Neutrophil (primary cell): ENCODE measurements at regions not wholly inside any gene's neighbourhood (a gene's known extent, or its start where the extent isn't known, plus 50 kb on each side); places are given as distances from the start of the nearest gene placed in this dataset.

Experiments used
- H3K27ac ChIP-seq: fragments of 200-600 bp; sonication (generic); 2 replicates; pipeline ENCODE4 v1.5.1; 2016; ENCODE audit warnings: mild to moderate bottlenecking, moderate library complexity
- H3K27me3 ChIP-seq: fragments of 200-600 bp; sonication (generic); 2 replicates; pipeline ENCODE4 v1.6.0; 2016; ENCODE audit warnings: mild to moderate bottlenecking
- H3K36me3 ChIP-seq: fragments of 200-600 bp; sonication (generic); 2 replicates; pipeline ENCODE4 v1.5.1; 2017
- H3K4me1 ChIP-seq, 2 experiments: fragments of 200-600 bp in 1 of 2; sonication (generic) in 1 of 2; 1 replicate in 1 of 2; 2 replicates in 1 of 2; pipeline versions ENCODE4 v1.5.1 to v1.6.1; 2013 to 2016; ENCODE audit warnings: low read depth in 1 of 2, low read length in 1 of 2, mild to moderate bottlenecking in 1 of 2, moderate library complexity in 1 of 2; ENCODE audit not compliant: control insufficient read depth in 1 of 2, insufficient read depth in 1 of 2
- H3K4me3 ChIP-seq, 2 experiments: fragments of 200-600 bp in 1 of 2; sonication (generic) in 1 of 2; 1 replicate in 1 of 2; 2 replicates in 1 of 2; pipeline ENCODE4 v1.5.1; 2013 to 2016; ENCODE audit warnings: low read depth in 1 of 2, low read length in 1 of 2, mild to moderate bottlenecking in 1 of 2, moderate library complexity in 1 of 2
- H3K9me3 ChIP-seq: fragments of 200-600 bp; sonication (generic); 2 replicates; pipeline ENCODE4 v1.5.1; 2016
- CTCF ChIP-seq: fragments of 200-600 bp; sonication (generic); IDR thresholded peaks from 2 replicates; pipeline ENCODE4 v1.5.1; 2016; ENCODE audit warnings: antibody characterized with exemption

GRCh38 chr3:195001961-195002861, 268.7 kb downstream of the XXYLT1 start:
- Histone ChIP-seq H3K4me3 (no peak overlapping the region), H3K27me3 (no peaks in the 10 kb centered on the region)
- TF ChIP-seq CTCF, result no peak

GRCh38 chr3:195003006-195003892, 267.7 kb downstream of the XXYLT1 start:
- no peaks in the 10 kb centered on the region for H3K27me3 ChIP-seq

More at GRCh38 chr3:195001961-195002861, 268.7 kb downstream of the XXYLT1 start:
- peaks cover 39% of the 10 kb centered on the region in 2 experiments for H3K4me1 ChIP-seq
- H3K36me3 ChIP-seq, result no peaks in the 10 kb centered on the region
- H3K27ac ChIP-seq, result peak overlapping the region; percentile 53
- no peaks in the 10 kb centered on the region for H3K9me3 ChIP-seq

GRCh38 chr3:195003893-195004289, 267.1 kb downstream of the XXYLT1 start:
- H3K27me3 ChIP-seq, result no peaks in the 10 kb centered on the region

More at GRCh38 chr3:195003006-195003892, 267.7 kb downstream of the XXYLT1 start:
- Histone ChIP-seq H3K4me3 (no peak overlapping the region), H3K4me1 (peaks cover 39 to 41% of the 10 kb centered on the region in 2 experiments), H3K36me3 (no peaks in the 10 kb centered on the region), H3K27ac (peak overlapping the region; percentile 53), H3K9me3 (no peaks in the 10 kb centered on the region)
- no peak for TF ChIP-seq CTCF

GRCh38 chr3:195004512-195005250, 266.3 kb downstream of the XXYLT1 start:
- Histone ChIP-seq H3K27me3 (no peaks in the 10 kb centered on the region), H3K4me3 (no peak overlapping the region), H3K9me3 (no peaks in the 10 kb centered on the region), H3K27ac (no peak overlapping the region), H3K36me3 (no peaks in the 10 kb centered on the region), H3K4me1 (peaks cover 32 to 38% of the 10 kb centered on the region in 2 experiments)
- TF ChIP-seq CTCF, result no peak

More at GRCh38 chr3:195003893-195004289, 267.1 kb downstream of the XXYLT1 start:
- no peaks in the 10 kb centered on the region for H3K36me3 ChIP-seq
- H3K9me3 ChIP-seq, result no peaks in the 10 kb centered on the region
- H3K4me3 ChIP-seq, result no peak overlapping the region
- H3K4me1 ChIP-seq, result peaks cover 38 to 39% of the 10 kb centered on the region in 2 experiments
- no peak for TF ChIP-seq CTCF
- peak overlapping the region; percentile 53 for H3K27ac ChIP-seq

GRCh38 chr3:195005251-195005620, 265.7 kb downstream of the XXYLT1 start:
- H3K9me3 ChIP-seq, result no peaks in the 10 kb centered on the region
- no peak for TF ChIP-seq CTCF
- peaks cover 27 to 35% of the 10 kb centered on the region in 2 experiments for H3K4me1 ChIP-seq
- no peaks in the 10 kb centered on the region for H3K36me3 ChIP-seq
- H3K27me3 ChIP-seq, result no peaks in the 10 kb centered on the region
- no peak overlapping the region for H3K4me3 ChIP-seq
- no peak overlapping the region for H3K27ac ChIP-seq
